Epithelial cell of esophagus (primary cell): ENCODE measurements at regions not wholly inside any gene's neighbourhood (a gene's known extent, or its start where the extent isn't known, plus 50 kb on each side); places are given as distances from the start of the nearest gene placed in this dataset.
A peak's percentile ranks its signal among the peaks of the same experiment; 100 is the strongest.

Experiments used
- DNase-seq: peaks from one replicate; pipeline ENCODE4 v3.0.0; 2010; ENCODE audit warnings: low read depth
- H3K4me3 ChIP-seq: 2 replicates; pipeline ENCODE4 v1.5.1; 2011; ENCODE audit warnings: mild to moderate bottlenecking, low read length, control low read depth
- TF ChIP-seq, protein P1 (sequence below): IDR thresholded peaks from 2 replicates; pipeline ENCODE4 v1.5.1; 2011; ENCODE audit warnings: low read depth, mild to moderate bottlenecking, low read length, control low read depth, inconsistent platforms; ENCODE audit not compliant: insufficient read depth; ENCODE audit errors: missing control alignments

DNA sequence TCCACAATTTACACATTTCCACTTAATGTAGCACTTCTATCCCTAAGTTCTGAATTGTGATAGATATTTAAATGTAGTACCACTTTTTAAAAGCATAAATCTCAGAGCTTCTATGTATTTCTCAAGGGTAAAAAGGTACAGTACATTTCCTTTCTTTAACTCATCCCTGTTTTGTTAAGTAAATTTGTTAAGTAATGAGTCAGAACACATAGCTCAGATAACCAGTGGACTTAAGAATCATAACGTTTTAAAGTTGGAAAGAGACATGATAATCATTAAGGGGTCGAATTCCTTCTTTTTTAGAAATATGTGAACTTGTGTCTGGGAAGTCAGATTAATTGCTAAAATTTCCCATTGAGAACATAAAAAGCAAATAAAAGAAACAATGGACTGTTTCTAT is 810.2 kb upstream of the NUDT12 start:
- TF ChIP-seq, protein P1, sequence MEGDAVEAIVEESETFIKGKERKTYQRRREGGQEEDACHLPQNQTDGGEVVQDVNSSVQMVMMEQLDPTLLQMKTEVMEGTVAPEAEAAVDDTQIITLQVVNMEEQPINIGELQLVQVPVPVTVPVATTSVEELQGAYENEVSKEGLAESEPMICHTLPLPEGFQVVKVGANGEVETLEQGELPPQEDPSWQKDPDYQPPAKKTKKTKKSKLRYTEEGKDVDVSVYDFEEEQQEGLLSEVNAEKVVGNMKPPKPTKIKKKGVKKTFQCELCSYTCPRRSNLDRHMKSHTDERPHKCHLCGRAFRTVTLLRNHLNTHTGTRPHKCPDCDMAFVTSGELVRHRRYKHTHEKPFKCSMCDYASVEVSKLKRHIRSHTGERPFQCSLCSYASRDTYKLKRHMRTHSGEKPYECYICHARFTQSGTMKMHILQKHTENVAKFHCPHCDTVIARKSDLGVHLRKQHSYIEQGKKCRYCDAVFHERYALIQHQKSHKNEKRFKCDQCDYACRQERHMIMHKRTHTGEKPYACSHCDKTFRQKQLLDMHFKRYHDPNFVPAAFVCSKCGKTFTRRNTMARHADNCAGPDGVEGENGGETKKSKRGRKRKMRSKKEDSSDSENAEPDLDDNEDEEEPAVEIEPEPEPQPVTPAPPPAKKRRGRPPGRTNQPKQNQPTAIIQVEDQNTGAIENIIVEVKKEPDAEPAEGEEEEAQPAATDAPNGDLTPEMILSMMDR = no peak
- DNase-seq = no peak
- H3K4me3 ChIP-seq = no peak overlapping the region

- DNase-seq = no peak
- TF ChIP-seq, protein P1 = no peak
- H3K4me3 ChIP-seq = no peak overlapping the region
These were observed 809.8 kb upstream of the NUDT12 start for GRCh38 chr5:104372376-104372775.

- DNase-seq = peak; percentile 15
- no peak overlapping the region for H3K4me3 ChIP-seq
- TF ChIP-seq, protein P1 = no peak
These were observed 807.9 kb upstream of the NUDT12 start for GRCh38 chr5:104370523-104370922.

GRCh38 chr5:104367978-104368377 is 805.4 kb upstream of the NUDT12 start:
- H3K4me3 ChIP-seq = no peak overlapping the region
- DNase-seq = no peak
- TF ChIP-seq, protein P1 = no peak

DNA sequence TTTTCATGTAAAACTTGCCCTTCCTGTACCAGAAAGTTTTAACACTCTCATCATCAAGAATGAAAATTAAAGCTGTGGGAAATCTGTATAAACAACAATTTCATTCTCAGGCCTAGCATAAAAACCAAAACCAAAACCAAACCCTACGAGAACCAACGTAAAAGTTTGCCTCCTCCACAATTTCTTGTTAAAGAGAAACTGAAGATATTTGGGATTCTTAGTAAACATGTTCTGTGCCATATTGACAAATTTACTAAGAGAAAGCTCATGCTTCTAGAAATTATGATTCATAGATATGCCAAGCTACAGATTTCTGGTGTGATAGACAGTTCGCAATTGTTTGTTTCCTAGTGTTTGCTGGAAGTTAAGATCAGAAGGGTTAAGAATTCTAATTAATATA is 801.0 kb upstream of the NUDT12 start:
- no peak for DNase-seq
- no peak overlapping the region for H3K4me3 ChIP-seq
- TF ChIP-seq, protein P1 = no peak

GRCh38 chr5:104361932-104362331 is 799.3 kb upstream of the NUDT12 start:
- H3K4me3 ChIP-seq = no peak overlapping the region
- DNase-seq = no peak
- TF ChIP-seq, protein P1 = no peak

- TF ChIP-seq, protein P1 = no peak
- DNase-seq = peak; percentile 1
- H3K4me3 ChIP-seq = no peak overlapping the region
These were observed 792.8 kb upstream of the NUDT12 start for GRCh38 chr5:104355350-104355749.
